ENCODE measurements at regions not wholly inside any gene's neighbourhood (a gene's known extent, or its start where the extent isn't known, plus 50 kb on each side); places are given as distances from the start of the nearest gene placed in this dataset.

DNA sequence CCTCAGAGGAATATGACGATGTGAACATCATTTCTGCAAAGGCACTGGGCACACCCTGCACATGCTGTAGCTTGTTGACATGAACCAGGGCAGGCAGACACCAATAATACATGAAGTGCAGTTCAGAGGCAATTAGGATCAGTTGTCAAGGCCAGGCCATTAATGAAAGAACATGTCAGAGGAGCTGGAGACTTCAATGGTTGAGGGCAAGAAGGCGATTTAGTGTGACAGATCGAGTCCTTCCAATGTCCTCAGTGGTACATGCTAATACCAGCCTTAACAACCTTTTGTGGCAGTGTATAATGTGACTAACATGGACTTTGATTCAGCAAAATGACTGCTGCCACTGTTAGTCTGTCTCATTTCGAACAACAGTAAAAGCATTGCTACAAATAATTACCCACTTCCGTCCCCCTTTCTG lies 205.2 kb upstream of the NANOGP8 start:
- TF ChIP-seq POLR2A (IDR thresholded peaks at IDR 0.05; ENCODE audit: low read depth, low read length) (no peak), POLR2AphosphoS5 (IDR thresholded peaks at IDR 0.05; ENCODE audit: low read depth, low read length) (no peak), TAF1 (IDR thresholded peaks at IDR 0.05; ENCODE audit: low read depth, low read length) (no peak), PAX5 (IDR thresholded peaks at IDR 0.05; ENCODE audit: insufficient read depth, low read length, severe bottlenecking) (no peak), SPI1 (IDR thresholded peaks at IDR 0.05; ENCODE audit: low read depth, low read length) (no peak)
